ENCODE measurements at regions not wholly inside any gene's neighbourhood (a gene's known extent, or its start where the extent isn't known, plus 50 kb on each side); places are given as distances from the start of the nearest gene placed in this dataset.

DNA sequence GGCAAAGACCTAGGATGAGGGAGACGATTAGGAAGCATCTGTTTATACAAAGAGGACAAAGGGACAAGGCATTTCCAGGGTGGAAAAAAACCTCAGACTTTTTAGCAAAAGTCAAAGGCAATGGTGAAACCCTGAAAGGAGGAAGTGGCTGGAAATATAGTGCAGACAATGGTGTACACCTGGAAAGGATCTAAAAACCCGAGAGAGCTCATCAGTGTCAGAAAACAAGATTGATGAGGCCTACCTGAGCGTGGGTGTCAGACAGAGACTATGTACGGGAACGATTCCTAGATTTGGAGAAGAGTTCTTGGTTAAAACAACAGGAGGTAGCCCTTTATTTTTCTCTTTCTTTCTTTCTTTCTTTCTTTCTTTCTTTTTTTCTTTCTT, 68.8 kb upstream of the HUNK start:
- H2AFZ ChIP-seq (replicated peaks; ENCODE audit: low read length, poor library complexity): no peak overlapping the region
- H2AK9ac ChIP-seq (replicated peaks; ENCODE audit: low read depth, low read length, poor library complexity): no peak overlapping the region
- no peak overlapping the region for H3K4me2 ChIP-seq (ENCODE audit: low read depth, low read length)
- H2BK20ac ChIP-seq (ENCODE audit: low read depth, low read length): no peak overlapping the region
- H3K9ac ChIP-seq (ENCODE audit: low read depth, low read length): no peak overlapping the region
- POLR2A ChIA-PET (ENCODE audit: unreplicated experiment): no interaction called here
- H3K4me3 ChIP-seq (ENCODE audit: insufficient read depth, low read depth, low read length): no peak overlapping the region
- H2BK15ac ChIP-seq (ENCODE audit: low read depth, low read length): no peak overlapping the region
- no peaks in the 10 kb centered on the region for H3K79me1 ChIP-seq (ENCODE audit: low read depth in 1 of 2, low read length in 2 of 2)
- DNase-seq: no peak
- intact Hi-C loops (cut with micrococcal nuclease): no loop called here
- 0% methylated on average over 1 of the region's 5 CpGs; no CpG with 5 or more reads in 1 of the 2 experiments for WGBS, 2 experiments (ENCODE audit: extremely low coverage in 2 of 2, insufficient read length in 1 of 2)
- no peaks in the 10 kb centered on the region for H3K4me1 ChIP-seq (ENCODE audit: control insufficient read depth, insufficient read depth, low read length)
- H4K91ac ChIP-seq (ENCODE audit: insufficient read depth, low read depth, low read length): no peak overlapping the region
- dilution Hi-C loops (cut with HindIII; ENCODE audit: low sequenced_read_pairs, unreplicated experiment): no loop called here
- CTCF ChIA-PET: no interaction called here
- H3K23ac ChIP-seq (ENCODE audit: low read depth, low read length): no peak overlapping the region
- H3K27me3 ChIP-seq (ENCODE audit: control insufficient read depth, insufficient read depth, low read length): peaks cover 6% of the 10 kb centered on the region; the same call in 1 of the 2 replicates
- H2AK5ac ChIP-seq (ENCODE audit: low read depth, low read length): no peak overlapping the region
- BruUV-seq (replicated peaks): no TSS peak
- no peak overlapping the region for H2BK5ac ChIP-seq (ENCODE audit: low read depth, low read length, poor library complexity, severe bottlenecking)
- in situ Hi-C loops (cut with MboI; ENCODE audit: low sequenced_read_pairs): no loop called here
- H3K14ac ChIP-seq (replicated peaks; ENCODE audit: low read depth, low read length): no peak overlapping the region
- no peak overlapping the region for H3K56ac ChIP-seq (ENCODE audit: extremely low read depth, insufficient read depth, low read length)
- no peaks in the 10 kb centered on the region for H4K20me1 ChIP-seq (ENCODE audit: insufficient read depth, low read length)
- no peak overlapping the region for H4K5ac ChIP-seq (ENCODE audit: low read depth, low read length)
- H3K18ac ChIP-seq (ENCODE audit: low read depth, low read length): no peak overlapping the region
- ATAC-seq (ENCODE audit: low read depth): no peak
- no peak for TF ChIP-seq MAZ (IDR thresholded peaks at IDR 0.05; ENCODE audit: borderline replicate concordance, low read depth, low read length)
- TF ChIP-seq FOS (IDR thresholded peaks at IDR 0.05; ENCODE audit: low read depth, low read length): no peak
- TF ChIP-seq, protein P1, sequence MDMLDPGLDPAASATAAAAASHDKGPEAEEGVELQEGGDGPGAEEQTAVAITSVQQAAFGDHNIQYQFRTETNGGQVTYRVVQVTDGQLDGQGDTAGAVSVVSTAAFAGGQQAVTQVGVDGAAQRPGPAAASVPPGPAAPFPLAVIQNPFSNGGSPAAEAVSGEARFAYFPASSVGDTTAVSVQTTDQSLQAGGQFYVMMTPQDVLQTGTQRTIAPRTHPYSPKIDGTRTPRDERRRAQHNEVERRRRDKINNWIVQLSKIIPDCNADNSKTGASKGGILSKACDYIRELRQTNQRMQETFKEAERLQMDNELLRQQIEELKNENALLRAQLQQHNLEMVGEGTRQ (IDR thresholded peaks at IDR 0.05; ENCODE audit: low read depth, low read length): no peak
- TF ChIP-seq BHLHE40 (IDR thresholded peaks at IDR 0.05; ENCODE audit: low read depth, low read length): no peak
- H3K9me1 ChIP-seq (ENCODE audit: insufficient read depth, low read length): no peaks in the 10 kb centered on the region
- no peak overlapping the region for H4K8ac ChIP-seq (ENCODE audit: low read depth in 2 of 2, low read length in 2 of 2)
- no peaks in the 10 kb centered on the region for H3K9me3 ChIP-seq (ENCODE audit: control insufficient read depth, insufficient read depth, low read length)
- no peak overlapping the region for H3K4ac ChIP-seq (ENCODE audit: low read depth, low read length)
- no peak overlapping the region for H3K27ac ChIP-seq (ENCODE audit: insufficient read depth, low read length)
- no peak overlapping the region for H2BK120ac ChIP-seq (ENCODE audit: low read depth, low read length)
- no peaks in the 10 kb centered on the region for H3K36me3 ChIP-seq (ENCODE audit: control insufficient read depth, insufficient read depth, low read length)
